Nephron progenitor cell (in vitro differentiated cells): ENCODE measurements at regions not wholly inside any gene's neighbourhood (a gene's known extent, or its start where the extent isn't known, plus 50 kb on each side); places are given as distances from the start of the nearest gene placed in this dataset.
"Not testable (repeated sequence)": the region's sequence is repeated elsewhere in the genome, so short reads cannot be mapped to it uniquely, and the experiment has no call there.

Experiments used
- DNase-seq: peaks from one replicate; pipeline ENCODE4 v3.0.0; 2021
- H3K27ac Mint-ChIP-seq: 2 replicates; pipeline ENCODE4 v1.8.0; 2021; ENCODE audit warnings: mild to moderate bottlenecking, moderate library complexity, mixed read lengths
- H3K27me3 Mint-ChIP-seq: 2 replicates; pipeline ENCODE4 v1.8.0; 2021; ENCODE audit warnings: mild to moderate bottlenecking, low read depth, mixed read lengths; ENCODE audit not compliant: poor library complexity
- H3K36me3 Mint-ChIP-seq: 2 replicates; pipeline ENCODE4 v1.8.0; 2021; ENCODE audit warnings: low read depth, mixed read lengths
- H3K4me1 Mint-ChIP-seq: 2 replicates; pipeline ENCODE4 v1.8.0; 2021; ENCODE audit warnings: mixed read lengths
- H3K4me3 Mint-ChIP-seq: 2 replicates; pipeline ENCODE4 v1.8.0; 2021; ENCODE audit warnings: mild to moderate bottlenecking, moderate library complexity, mixed read lengths
- H3K9me3 Mint-ChIP-seq: 2 replicates; pipeline ENCODE4 v1.8.0; 2021; ENCODE audit warnings: mild to moderate bottlenecking, moderate library complexity, mixed read lengths
- CTCF ChIP-seq: fragments of 200-600 bp; sonication (generic); IDR thresholded peaks from 2 replicates; pipeline ENCODE4 v1.5.0; 2021; ENCODE audit warnings: antibody characterized with exemption

DNA sequence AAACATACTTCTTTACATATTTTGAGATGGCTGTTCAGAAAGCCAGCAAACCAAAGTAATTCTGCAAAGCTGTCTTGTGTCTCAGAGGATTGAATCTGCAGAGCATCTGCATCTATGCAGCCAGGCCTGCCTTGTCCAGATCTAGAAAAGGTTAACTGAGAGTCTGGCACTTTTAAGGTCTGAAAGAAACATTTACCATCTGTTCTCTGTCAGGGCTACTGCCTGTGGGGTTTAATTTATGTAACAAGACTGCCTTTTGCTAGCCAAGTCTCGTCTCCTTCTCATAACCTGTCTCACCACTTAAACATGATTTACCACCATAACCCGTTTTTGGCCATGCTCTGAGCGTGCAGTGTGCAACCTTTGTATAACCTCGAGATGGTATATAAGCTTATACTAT, 194.2 kb downstream of the SYT10 start:
- H3K36me3 Mint-ChIP-seq: no peaks in the 10 kb centered on the region
- H3K4me1 Mint-ChIP-seq: no peaks in the 10 kb centered on the region
- no peaks in the 10 kb centered on the region for H3K27me3 Mint-ChIP-seq
- no peak overlapping the region for H3K4me3 Mint-ChIP-seq
- TF ChIP-seq CTCF: no peak
- H3K9me3 Mint-ChIP-seq: peaks cover 22% of the 10 kb centered on the region
- DNase-seq: no peak
- H3K27ac Mint-ChIP-seq: no peak overlapping the region

- Mint-ChIP-seq H3K4me3 (no peak overlapping the region), H3K27ac (no peak overlapping the region), H3K9me3 (peaks cover 37% of the 10 kb centered on the region), H3K27me3 (no peaks in the 10 kb centered on the region), H3K4me1 (no peaks in the 10 kb centered on the region), H3K36me3 (no peaks in the 10 kb centered on the region)
- DNase-seq: no peak
- TF ChIP-seq CTCF: no peak
Observed at GRCh38 chr12:33226671-33227070, 212.9 kb downstream of the SYT10 start.

DNA sequence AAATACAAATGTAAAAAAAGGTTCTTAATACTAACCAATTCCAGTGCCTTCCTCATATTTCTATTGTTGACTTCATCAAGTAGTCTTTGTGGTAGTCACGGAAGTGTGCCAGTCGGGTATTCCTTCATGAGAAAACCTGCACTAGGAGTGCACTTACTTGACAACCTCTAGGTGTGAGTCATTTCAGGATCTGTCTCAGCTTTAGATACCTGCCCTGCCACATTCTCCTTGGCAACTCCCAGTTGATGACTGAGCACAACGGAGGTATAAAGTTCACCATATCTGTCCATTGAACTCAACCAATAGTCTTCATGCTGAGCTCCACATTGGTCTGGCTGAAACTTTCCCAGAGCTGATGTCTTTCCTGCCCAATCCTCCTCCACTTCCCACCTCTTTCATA, 215.7 kb downstream of the SYT10 start:
- no peak for DNase-seq
- Mint-ChIP-seq H3K9me3 (peaks cover 21% of the 10 kb centered on the region), H3K27me3 (no peaks in the 10 kb centered on the region), H3K36me3 (no peaks in the 10 kb centered on the region), H3K4me1 (no peaks in the 10 kb centered on the region), H3K4me3 (no peak overlapping the region), H3K27ac (no peak overlapping the region)
- no peak for TF ChIP-seq CTCF

DNA sequence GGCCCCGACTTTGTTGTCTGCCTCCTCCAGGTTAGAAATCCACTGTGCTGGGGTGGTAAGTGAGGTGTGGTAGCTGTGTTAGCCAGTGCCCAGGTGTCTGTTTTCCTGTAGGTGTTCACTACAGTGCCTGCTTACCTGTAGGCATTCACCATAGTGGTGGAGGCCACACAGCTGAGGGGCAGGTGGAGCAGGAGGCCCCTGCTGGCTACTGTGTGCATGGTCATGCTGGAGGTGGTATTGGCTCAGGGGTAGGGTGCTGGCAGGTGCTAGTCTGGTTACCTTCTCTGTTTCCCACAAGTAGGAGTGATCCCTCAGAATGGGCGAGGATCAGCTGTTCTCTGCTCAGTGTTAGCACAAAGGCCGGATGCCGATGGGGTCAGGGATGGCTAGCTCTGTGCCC, 217.3 kb downstream of the SYT10 start:
- H3K9me3 Mint-ChIP-seq: peaks cover 29% of the 10 kb centered on the region
- H3K27ac Mint-ChIP-seq: no peak overlapping the region
- no peak for TF ChIP-seq CTCF

GRCh38 chr12:33205981-33206380, 233.6 kb downstream of the SYT10 start:
- Mint-ChIP-seq H3K27me3 (no peaks in the 10 kb centered on the region), H3K9me3 (peaks cover 1% of the 10 kb centered on the region), H3K4me3 (no peak overlapping the region), H3K27ac (no peak overlapping the region), H3K4me1 (no peaks in the 10 kb centered on the region), H3K36me3 (no peaks in the 10 kb centered on the region)
- TF ChIP-seq CTCF: no peak
- DNase-seq: no peak

More for the DNA sequence above, 217.3 kb downstream of the SYT10 start:
- H3K27me3 Mint-ChIP-seq: no peaks in the 10 kb centered on the region
- H3K36me3 Mint-ChIP-seq: no peaks in the 10 kb centered on the region
- DNase-seq: no peak
- H3K4me1 Mint-ChIP-seq: no peaks in the 10 kb centered on the region
- no peak overlapping the region for H3K4me3 Mint-ChIP-seq

DNA sequence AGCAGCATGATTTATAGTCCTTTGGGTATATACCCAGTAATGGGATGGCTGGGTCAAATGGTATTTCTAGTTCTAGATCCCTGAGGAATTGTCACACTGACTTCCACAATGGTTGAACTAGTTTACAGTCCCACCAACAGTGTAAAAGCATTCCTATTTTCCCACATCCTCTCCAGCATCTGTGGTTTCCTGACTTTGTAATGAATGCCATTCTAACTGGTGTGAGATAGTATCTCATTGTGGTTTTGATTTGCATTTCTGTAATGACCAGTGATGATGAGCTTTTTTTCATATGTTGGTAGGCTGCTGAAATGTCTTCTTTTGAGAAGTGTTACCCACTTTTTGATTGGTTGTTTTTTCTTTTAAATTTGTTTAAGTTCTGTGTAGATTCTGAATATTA, 245.2 kb downstream of the SYT10 start:
- not testable (repeated sequence) for H3K27me3 Mint-ChIP-seq, DNase-seq, H3K27ac Mint-ChIP-seq, H3K4me1 Mint-ChIP-seq, H3K4me3 Mint-ChIP-seq, H3K36me3 Mint-ChIP-seq
- H3K9me3 Mint-ChIP-seq: peaks cover 37% of the 10 kb centered on the region
